Loucy (cell line): ENCODE measurements at regions not wholly inside any gene's neighbourhood (a gene's known extent, or its start where the extent isn't known, plus 50 kb on each side); places are given as distances from the start of the nearest gene placed in this dataset.

Source experiments
- EZH2phosphoT487 ChIP-seq: fragments of 200-600 bp; IDR thresholded peaks from 2 replicates; pipeline ENCODE4 v1.6.1; 2018; ENCODE audit warnings: antibody characterized with exemption, mild to moderate bottlenecking, moderate library complexity, borderline replicate concordance
- TF ChIP-seq, protein P1 (sequence below): fragments of 200-600 bp; sonication (generic); conservative IDR thresholded peaks from 2 replicates; pipeline ENCODE4 v1.5.1; 2014; ENCODE audit warnings: mild to moderate bottlenecking, antibody characterized with exemption, low read length

DNA sequence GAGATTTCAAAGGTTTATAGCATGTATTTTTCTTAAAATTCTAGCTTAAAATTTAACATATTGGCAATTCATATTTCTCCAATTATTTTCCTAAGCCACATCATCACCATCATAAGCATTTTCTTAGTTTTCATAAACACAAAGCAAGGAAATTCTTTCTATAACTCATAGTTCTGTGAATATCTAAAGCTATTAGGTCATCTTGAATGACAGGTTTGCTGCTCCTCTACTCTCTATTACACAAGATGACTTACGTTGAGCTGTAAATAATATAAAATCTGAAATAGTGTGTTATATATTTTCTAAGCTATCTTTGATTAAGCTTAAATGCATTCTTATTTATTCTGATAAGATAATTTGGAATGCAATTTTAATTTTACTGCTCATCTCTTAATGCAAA, 984.6 kb upstream of the CNTNAP5 start:
- no peak for TF ChIP-seq EZH2phosphoT487
- TF ChIP-seq, protein P1, sequence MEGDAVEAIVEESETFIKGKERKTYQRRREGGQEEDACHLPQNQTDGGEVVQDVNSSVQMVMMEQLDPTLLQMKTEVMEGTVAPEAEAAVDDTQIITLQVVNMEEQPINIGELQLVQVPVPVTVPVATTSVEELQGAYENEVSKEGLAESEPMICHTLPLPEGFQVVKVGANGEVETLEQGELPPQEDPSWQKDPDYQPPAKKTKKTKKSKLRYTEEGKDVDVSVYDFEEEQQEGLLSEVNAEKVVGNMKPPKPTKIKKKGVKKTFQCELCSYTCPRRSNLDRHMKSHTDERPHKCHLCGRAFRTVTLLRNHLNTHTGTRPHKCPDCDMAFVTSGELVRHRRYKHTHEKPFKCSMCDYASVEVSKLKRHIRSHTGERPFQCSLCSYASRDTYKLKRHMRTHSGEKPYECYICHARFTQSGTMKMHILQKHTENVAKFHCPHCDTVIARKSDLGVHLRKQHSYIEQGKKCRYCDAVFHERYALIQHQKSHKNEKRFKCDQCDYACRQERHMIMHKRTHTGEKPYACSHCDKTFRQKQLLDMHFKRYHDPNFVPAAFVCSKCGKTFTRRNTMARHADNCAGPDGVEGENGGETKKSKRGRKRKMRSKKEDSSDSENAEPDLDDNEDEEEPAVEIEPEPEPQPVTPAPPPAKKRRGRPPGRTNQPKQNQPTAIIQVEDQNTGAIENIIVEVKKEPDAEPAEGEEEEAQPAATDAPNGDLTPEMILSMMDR, result no peak
